Tibial nerve (tissue), 3 donors: ENCODE measurements at regions not wholly inside any gene's neighbourhood (a gene's known extent, or its start where the extent isn't known, plus 50 kb on each side); places are given as distances from the start of the nearest gene placed in this dataset.

Experiments
- POLR2A ChIP-seq, 2 donors: fragments of 450-650 bp; IDR thresholded peaks; one replicate each; pipeline ENCODE4 v1.6.1; 2017; ENCODE audit warnings: antibody characterized with exemption in 2 of 2, mild to moderate bottlenecking in 2 of 2, moderate library complexity in 2 of 2
- TF ChIP-seq, protein P1 (sequence below), 5 experiments: fragments of 200-600 bp in 3 of 5; fragments of 450-650 bp in 2 of 5; sonication (generic) in 3 of 5; IDR thresholded peaks; one replicate each; pipeline ENCODE4 v1.5.1; 2016 to 2019; ENCODE audit warnings: antibody characterized with exemption in 5 of 5, mild to moderate bottlenecking in 3 of 5, moderate library complexity in 2 of 5

- TF ChIP-seq, protein P1, sequence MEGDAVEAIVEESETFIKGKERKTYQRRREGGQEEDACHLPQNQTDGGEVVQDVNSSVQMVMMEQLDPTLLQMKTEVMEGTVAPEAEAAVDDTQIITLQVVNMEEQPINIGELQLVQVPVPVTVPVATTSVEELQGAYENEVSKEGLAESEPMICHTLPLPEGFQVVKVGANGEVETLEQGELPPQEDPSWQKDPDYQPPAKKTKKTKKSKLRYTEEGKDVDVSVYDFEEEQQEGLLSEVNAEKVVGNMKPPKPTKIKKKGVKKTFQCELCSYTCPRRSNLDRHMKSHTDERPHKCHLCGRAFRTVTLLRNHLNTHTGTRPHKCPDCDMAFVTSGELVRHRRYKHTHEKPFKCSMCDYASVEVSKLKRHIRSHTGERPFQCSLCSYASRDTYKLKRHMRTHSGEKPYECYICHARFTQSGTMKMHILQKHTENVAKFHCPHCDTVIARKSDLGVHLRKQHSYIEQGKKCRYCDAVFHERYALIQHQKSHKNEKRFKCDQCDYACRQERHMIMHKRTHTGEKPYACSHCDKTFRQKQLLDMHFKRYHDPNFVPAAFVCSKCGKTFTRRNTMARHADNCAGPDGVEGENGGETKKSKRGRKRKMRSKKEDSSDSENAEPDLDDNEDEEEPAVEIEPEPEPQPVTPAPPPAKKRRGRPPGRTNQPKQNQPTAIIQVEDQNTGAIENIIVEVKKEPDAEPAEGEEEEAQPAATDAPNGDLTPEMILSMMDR (IDR thresholded peaks at IDR 0.05) = no peak
- no peak for TF ChIP-seq POLR2A (IDR thresholded peaks at IDR 0.05)
Measured at GRCh38 chr5:66234241-66234640, 90.1 kb downstream of the SREK1 start.
